ENCODE measurements at regions not wholly inside any gene's neighbourhood (a gene's known extent, or its start where the extent isn't known, plus 50 kb on each side); places are given as distances from the start of the nearest gene placed in this dataset.

DNA sequence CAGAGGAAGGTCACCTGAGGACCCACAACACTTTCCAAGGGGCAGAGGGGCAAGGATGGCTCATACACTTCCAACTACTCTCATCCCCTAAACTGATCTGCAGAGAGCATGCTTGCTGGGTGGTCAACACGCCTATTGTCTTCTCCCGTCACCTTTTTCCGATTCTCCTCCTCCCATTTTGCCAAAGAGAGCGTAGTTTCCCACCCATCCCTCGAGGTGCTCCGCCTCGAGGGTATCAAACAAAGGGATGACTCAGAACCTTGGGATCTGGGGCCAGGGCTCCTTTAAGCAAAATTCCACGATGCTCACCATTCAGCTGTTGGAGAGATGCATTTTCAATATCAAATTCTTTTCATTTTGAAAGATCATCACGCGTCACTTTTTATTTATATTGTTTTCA lies 507.5 kb upstream of the SULF2 start:
- DNase-seq = no peak

DNA sequence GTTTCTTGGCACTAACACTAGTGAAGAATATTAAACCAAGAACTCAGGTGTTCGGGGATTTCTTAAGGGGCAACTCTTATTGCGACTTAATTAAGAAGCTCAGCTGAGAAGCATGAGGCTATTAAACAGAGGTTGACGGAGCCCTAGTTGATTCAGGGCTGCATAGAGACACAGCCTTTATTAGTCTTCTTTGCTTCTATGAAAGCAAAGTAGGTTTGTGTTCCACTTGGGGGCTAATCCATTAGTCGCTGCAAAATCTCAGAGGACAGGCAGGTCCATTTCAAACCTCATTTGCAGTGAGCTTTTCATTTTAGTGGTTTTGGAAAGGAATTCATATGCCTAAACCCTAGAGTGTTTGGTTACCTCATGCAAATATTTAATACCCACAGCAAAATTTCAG lies 506.6 kb upstream of the SULF2 start:
- DNase-seq = no peak

DNA sequence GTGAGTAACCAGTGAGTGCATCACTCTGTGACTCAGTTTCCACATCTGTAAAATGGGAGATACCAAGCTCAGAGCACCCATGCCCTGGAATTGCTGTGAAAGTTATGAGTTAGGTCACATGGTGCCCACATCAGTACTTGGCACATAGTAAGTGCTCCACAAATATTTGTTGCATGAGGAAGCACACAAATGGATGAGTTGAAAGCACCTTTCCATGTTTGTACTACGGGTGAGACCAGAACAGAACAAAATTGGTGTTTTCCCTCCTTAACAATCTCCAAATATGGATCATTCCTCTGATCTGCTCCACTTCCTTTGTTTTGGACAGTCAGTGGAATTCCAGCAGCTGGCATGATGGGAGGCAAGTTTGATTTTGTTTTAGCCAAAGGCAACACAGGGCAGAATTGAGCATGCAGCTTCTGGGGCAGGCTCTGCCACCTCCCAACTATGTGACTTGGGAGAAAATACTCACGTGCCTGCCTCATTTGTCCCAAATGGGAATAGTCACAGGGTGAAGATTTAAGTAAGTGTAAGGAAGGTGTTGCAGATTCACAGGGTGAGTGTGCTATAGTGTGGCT lies 503.7 kb upstream of the SULF2 start:
- DNase-seq = no peak

- DNase-seq = no peak
These were observed 502.4 kb upstream of the SULF2 start for GRCh38 chr20:48287552-48288170.

GRCh38 chr20:48287021-48287494 lies 501.8 kb upstream of the SULF2 start:
- no peak for DNase-seq

DNA sequence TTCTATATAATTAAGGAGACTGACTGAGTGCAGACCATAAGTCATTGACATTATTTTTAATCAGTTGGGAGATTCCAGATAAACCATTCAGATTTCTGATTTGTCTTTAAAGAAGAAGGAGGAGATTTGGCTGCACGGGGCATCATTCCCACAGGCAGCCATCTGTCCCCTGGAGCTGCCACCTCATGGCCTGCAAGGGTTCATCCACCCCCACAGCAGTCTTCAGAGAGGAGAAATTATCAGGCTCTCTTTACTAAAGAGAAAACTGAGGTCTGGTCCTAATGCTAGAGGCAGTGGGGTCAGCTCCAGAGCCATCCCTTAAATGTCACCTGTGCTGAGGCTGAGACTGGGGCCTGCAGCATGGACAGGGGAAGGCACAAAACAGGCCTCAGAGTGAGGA lies 501.3 kb upstream of the SULF2 start:
- no peak for DNase-seq

DNA sequence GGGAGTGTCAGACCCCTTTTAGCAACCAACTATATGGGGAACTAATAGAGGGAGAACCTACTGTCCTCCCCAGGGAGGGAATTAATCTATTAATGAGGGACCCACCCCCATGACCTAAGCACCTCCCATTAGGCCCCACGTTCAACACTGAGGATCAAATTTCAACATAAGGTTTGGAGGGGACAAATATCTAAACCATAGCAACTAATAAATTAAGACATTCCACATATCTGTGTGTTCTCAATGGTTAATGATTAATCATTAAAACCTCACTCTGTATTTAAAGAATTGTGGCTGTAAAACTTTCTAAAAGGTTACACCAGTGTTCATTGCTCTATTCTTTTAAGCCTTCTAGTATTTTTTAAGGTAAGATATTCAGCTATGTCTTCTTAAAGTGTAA lies 500.4 kb upstream of the SULF2 start:
- no peak for DNase-seq

- no peak for DNase-seq
These were observed 499.6 kb upstream of the SULF2 start for GRCh38 chr20:48284837-48285236.

GRCh38 chr20:48284315-48284714 lies 499.0 kb upstream of the SULF2 start:
- no peak for DNase-seq

GRCh38 chr20:48283470-48284110 lies 498.3 kb upstream of the SULF2 start:
- DNase-seq = no peak

- no peak for DNase-seq
These were observed 497.4 kb upstream of the SULF2 start for GRCh38 chr20:48282591-48283228.

DNA sequence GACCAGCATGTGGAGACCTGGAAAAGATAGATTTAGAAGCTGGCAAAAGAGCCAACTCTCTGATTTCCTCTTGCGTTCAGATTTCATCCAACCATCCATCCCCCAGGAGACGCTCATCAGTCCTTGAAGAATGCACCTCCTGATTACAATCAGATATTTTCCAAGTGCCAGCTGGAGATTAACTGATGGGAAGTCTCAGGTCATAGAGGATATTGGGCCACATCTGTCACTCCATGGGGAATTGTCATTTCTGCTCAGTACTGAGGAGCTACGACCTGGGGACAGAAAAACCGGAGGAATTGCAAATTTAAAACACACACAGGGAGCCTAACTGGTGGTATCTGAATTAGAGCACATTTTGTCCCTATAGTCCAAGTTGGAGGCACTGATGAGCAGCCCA lies 496.2 kb upstream of the SULF2 start:
- DNase-seq = no peak

DNA sequence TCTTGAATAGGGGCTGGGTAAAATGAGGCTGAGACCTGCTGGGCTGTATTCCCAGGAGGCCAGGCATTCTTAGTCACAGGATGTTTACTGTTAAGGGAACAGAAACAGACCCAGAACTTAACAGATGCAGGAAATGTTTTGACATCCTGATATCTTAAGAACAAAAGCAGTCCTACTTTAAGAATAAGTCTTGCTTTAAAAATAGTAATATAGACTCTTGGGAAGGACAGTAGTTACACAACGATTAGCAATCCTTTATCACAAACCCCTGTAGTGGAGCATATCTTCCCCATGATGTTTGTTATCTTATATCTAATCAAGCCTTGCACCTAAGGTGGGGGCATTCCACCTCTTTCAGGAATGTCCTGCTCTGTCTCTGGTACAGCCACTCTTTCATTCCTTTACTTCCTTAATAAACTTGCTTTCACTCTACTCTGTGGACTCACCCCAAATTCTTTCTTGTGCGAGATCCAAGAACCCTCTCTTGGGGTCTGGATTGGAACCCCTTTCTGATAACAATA lies 493.7 kb upstream of the SULF2 start:
- DNase-seq = no peak

- no peak for DNase-seq
These were observed 492.0 kb upstream of the SULF2 start for GRCh38 chr20:48277266-48277665.

DNA sequence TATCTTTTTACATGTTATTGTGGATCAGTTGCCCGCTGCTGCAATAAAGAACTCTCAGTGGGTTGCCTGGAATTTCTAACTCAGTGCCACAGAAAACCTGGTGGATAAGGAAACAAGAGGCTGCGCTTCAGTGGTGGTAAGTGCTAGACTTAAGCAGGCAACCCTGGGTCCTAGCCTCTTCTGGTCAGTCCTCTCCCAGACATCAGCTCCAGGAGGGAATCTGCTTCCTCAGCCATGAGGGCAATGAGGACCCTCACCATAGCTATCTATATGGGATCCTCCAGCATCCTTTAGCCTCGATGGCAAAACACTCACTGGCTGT lies 490.7 kb upstream of the SULF2 start:
- no peak for DNase-seq

GRCh38 chr20:48275286-48276020 lies 490.2 kb upstream of the SULF2 start:
- DNase-seq = no peak

GRCh38 chr20:48273843-48274242 lies 488.6 kb upstream of the SULF2 start:
- DNase-seq = no peak

DNA sequence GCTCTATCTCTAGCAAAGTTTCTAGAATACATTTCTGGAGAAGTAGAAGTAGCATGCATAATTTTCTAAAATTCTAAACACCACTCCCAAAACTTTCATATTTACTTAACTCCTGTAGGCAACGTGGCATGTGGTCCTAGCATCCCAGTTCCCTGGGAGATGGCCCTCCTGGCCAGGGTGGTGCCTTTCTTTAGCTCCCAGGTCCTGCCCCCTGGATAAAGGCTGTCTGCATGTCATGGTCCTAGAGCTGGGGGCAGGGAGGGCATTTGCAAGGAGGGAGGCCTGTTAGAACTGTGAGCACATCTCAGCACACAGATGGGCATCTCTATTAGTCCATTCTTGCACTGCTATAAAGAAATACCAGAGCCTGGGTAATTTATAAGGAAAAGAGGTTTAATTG lies 485.6 kb upstream of the SULF2 start:
- DNase-seq = no peak

DNA sequence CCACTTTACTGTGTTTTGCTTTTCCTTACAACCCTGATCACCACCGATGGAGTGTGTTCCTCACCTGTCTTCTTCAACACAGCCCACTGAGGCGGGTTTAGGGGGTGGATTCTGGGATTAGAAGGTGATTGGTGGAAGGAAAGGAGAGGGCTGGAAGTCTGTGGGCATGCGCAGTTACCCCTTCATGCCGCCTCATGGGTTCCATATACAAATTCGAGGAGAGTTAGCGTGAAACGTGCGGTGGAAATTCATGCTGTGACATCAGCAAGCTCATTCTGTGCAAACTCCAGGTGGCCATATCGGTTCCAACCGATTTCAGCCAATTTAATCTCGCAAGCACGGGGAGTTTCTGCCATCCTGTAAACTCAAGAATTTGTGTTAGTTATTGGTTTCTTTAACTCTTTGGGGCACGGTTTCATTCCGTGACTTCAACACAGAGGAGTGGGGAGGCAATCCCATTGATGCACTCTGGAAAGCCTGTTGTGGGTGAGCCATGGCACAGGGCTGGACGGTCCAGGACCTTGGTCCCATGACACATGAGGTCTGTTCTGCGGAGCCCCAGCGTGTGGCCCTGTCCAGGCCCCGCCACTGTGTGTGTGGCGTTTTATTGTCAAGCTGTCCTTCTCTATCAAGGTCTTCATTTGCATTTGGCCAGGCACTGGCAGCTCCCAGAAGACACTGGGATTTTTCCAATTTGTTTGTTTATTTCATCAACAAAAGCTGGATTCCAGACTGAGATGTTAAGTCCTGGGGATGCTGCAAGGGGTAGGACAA lies 482.8 kb upstream of the SULF2 start:
- no peak for DNase-seq

DNA sequence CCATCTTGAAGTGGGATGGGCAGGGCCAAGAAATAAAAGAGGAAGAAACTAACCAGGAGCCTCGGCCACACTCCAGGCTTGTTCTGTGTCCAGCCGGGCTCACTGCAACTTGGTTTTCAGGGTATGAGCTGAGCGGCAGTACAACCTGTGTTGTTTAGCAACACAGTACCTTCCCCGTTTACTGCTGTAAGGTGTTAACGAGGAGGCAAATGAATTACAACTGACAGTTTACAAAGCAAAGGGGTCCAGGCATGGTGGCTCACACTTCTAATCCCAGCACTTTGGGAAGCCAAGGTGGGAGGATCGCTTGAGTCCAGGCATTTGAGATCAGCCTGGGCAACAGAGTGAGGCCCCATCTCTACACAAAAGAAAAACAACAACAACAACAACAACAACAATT lies 481.3 kb upstream of the SULF2 start:
- no peak for DNase-seq

- DNase-seq = no peak
These were observed 480.5 kb upstream of the SULF2 start for GRCh38 chr20:48265791-48266190.

GRCh38 chr20:48262955-48263354 lies 477.7 kb upstream of the SULF2 start:
- no peak for DNase-seq

DNA sequence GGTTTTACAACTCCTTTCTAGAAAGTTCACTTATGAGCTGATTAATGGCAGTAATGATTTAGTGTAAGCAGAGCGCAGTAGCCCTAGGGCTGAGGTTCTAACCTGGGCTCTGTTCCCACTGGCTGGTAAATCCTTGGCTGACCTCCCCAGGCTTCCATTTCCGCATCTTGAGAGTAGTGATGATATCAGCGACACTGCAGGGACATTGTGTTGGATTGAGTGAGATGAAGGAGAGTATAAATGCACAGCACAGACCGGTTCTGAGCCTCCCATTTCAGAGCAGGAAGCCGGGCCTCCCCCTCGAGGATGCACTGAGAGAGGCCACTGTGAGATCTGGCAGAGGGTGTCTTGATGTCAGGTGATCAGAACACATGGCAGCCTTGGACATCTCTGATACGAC lies 477.2 kb upstream of the SULF2 start:
- no peak for DNase-seq
